NCI-H2081 treated with DMSO at 0.1 percent for 48 hours (cell line): ENCODE measurements at regions not wholly inside any gene's neighbourhood (a gene's known extent, or its start where the extent isn't known, plus 50 kb on each side); places are given as distances from the start of the nearest gene placed in this dataset.
A peak's percentile ranks its signal among the peaks of the same experiment; 100 is the strongest.

ENCODE experiments used
- DNase-seq: peaks from one replicate; lab custom pipeline; 2025; lab: John Stamatoyannopoulos, UW

DNA sequence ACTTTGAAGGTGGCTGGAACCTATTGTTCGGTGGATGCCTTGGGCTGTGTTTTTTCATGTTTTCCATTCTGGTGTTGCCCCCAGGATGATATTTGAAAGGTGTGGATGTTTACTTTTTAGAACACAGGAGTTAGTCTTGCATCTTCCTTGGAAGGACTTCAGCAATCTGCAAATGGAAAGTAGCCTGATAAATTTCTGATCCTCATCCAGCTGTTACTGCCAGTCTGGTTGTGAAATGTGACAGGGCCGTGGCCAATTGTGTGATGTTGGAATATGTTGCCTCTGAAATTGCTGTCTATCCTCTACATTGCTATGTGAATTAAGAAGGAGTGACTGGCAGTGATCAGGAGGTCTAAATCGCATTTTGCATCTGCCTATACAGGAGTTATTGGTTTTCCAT is 382.5 kb upstream of the C2CD4B start:
- DNase-seq, result no peak

DNA sequence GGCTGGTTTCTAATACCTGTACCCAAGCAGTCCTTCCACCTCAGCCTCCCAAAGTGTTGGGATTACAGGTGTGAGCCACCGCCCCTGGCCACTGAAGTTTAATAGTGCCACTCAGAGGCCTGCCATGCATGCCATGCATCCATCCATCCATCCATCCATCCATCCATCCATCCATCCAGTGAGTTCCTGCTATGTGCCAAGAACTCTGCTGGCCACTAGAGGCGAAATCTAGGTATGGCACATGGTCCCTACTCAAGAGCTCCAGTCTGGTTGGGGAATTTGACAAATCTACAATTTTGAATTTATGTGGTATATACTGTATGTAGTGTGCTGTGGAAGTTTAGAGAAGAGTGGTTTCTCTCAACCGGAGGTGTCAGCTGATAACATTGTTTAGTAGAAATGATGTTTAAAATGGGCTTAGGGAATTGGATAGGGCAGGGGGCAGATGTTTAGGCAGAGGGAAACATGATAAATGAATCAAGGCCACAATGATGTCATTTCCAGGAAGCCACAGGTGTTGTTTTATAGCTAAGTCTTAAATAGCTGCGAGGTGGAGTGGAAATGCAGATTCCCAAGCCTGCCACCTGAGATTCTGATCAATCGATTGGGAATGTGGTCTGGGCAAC is 384.4 kb upstream of the C2CD4B start:
- no peak for DNase-seq

DNA sequence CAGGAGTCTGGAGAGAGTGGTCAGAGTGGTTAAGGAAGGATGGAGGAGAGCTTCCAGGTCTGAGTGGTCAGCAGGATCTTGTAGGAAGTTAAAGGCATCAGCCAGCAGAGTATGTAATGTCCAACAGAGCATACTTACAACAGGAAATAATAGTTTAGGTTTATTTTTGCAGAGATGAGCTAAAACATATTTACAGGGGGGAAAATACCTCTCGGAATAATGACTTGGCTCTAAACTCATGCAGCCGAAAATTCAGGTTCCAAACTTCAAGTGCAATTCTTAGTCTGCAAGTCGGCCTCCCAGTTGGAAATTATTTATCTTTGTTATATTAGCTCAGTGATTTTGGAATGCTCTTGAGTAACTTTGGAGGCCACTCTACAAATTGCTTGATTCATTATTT is 385.0 kb upstream of the C2CD4B start:
- DNase-seq, result no peak

DNA sequence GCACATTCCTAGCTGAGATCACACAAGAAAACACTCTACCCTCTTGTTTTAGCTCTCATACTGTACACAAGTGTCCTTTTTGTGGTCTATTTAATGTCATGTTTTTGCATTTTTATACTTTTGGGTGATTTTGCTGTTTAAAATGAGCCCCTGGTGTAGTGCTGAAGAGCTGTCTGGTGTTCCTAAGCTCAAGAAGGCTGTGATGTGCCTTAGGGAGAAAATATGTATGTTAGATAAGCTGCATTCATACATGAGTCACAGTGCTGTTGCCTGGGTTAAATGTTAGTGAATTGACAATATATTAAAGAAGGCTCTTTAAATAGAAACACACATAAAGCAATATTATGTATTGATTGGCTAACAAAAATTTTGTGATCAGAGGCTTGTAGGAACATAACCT is 387.4 kb upstream of the C2CD4B start:
- no peak for DNase-seq

DNA sequence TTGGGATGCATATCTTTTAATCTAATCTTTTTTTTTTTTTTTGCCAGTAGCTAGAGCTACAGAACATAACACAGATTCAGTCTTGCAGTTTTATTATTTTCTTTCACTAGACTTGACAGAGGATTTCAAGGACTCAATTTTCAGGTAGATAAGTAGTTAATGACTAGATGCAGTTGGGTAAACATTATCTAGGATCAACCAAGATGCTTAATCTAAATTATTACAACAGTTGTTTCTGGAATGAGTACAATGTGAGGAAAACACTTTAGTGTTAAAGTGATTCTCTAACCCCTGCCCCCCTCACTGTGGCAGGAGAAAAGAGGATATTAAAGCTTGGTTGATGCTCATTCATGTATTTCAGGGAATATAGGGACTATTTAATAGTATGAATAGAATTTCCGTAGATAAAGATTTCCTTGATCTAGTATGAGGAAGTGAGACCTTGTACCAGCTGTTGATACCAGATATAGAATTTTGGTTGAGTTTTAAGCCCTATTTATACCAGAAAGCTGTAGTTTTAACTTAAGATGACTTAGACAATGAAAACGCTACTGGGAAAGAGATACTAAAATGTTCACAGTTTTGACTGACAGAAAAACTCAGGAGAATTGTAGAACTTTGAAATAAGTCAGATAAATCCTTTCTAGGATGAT is 389.0 kb upstream of the C2CD4B start:
- no peak for DNase-seq

DNA sequence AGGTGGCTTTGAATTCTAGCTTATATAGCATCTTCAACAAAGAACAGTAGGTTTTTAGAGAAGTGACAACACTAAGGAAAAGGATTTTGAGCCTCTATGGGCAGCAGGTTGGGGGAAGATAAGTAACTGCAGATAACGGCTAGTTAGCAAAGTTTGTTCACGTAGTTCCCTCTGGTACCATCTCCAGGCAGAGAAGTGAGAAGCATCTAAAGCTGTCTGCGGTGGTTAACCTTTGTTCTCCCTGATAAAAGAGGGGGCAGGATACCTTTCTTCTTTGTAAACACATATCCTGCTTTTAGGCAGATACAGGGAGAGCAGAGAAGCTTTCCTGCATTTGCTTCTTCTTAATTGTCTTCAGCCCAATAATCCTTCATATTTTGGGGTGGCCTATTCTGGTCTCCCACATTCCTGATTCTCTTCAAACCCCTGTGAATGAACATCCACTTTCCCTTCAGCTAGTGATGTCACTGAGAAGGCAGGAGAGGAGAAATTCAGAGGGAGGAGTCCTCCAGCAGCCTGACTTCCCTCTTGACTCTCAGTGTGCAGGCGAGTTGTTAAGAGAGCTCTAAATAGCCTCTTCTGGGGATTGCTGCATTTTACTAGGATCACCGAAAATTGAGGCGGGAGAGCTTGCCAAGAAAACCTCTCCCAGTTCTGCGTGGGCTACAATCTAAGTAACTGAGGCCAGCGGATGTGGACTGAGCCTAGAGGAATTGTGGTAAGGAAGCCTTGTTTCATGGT is 393.7 kb upstream of the C2CD4B start:
- DNase-seq, result no peak

DNA sequence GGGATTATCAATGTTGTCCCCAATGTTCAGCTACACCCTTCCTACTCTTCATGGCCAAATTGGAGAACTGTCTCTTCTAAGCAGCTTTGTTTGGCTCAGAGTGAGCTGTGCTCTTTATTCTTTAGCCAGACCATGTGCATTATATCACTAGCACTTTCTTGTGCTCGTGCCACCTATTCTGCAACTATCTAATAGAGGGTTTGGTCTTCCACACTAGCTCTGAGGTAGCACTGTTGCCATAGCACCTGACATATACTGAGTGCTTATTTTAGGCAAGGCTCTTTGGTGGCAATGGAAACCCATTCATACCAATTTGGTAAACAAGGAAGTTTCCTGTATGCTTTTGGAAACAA is 394.3 kb upstream of the C2CD4B start:
- no peak for DNase-seq

DNA sequence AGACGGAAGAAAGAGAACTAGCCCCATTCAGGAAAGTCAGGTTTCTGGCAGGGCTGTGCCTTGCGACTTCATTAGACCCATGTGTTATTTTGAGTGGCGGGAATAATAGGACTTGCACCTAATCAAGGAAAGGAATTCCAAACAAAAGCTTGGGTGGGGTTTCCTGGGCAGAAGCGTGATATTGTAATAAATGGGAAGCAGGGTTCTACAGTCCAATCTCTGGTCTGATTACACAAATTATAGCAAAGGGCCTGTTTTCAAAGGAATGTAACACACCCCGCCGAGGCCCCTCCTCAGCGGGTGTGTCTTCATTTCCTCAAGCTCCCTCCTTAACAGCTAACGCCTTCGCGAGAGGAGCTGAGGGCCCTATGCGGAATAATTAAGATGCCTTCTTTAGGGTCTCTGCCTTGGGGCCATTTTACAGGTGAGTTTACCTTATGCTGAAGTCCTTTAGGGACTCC is 396.0 kb upstream of the C2CD4B start:
- DNase-seq, result no peak

DNA sequence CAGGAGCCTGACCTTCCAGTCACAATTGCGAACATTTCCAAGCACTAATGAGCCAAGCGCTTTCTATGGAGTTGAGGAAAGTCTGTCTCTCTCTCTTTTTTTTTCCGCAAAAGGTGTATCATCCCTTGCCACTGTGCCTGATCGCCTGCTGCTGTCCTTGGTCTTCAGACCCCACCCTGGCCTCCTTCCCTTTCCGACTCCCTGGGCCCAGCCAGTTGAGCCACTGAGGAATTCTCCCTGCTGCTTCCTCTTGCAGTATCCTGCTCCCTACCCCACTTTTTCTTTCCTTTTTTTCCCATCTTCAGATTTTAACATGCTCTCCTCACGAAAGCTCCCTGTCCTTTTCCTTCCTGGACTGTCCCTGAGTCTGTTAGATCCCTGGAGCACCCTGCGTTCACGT is 396.5 kb upstream of the C2CD4B start:
- DNase-seq, result no peak

DNA sequence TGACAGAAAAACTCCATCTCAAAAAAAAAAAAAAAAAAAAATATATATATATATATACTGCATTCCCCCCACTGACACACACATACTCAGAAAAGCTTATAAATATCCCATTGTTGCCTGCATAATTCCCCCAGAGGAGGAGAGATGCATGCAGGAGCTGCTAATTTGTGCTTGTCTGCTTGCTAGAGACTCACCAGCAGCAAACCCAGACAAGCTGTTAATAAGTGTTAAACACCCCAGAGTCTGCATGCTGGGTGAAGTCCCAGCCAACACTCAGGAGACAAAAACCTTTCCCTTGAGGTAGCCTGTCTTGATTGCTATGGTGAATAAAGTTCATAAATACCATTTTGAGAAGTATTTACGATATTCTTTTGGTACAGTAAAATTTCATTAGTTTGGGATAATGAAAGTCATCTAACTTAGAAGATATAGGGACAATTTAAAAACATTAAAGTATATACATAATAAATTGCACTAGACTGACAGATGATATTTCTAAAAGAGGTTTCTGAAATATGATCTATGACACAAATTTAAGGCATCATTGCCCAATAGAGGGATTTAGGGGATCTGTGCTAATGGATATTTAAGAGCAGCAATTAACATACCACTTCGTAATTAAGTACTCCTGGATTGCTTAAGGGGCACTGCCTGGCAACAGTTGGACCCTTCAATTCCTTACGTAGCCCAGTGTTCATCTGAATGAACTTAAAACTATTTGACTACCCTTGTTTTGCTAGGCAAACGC is 400.0 kb upstream of the C2CD4B start:
- no peak for DNase-seq

DNA sequence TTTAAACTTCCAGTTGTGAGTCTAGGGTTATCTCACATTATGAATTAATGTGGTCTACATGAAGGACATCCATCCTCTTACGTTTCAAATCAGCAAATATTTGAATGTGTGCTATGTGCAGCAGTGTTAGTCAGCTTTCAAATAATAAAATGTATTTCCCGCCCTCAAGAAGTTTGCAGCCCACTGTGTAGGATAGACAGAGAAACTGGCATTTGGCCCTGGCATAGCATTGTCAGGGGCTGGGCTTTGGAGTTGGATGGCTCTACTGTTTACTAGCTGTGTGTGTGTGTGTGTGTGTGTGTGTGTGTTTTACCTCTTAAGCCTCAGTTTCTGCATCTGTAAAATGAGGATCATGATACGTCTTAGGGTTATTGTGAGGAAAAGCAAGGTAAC is 400.5 kb upstream of the C2CD4B start:
- DNase-seq, result no peak

DNA sequence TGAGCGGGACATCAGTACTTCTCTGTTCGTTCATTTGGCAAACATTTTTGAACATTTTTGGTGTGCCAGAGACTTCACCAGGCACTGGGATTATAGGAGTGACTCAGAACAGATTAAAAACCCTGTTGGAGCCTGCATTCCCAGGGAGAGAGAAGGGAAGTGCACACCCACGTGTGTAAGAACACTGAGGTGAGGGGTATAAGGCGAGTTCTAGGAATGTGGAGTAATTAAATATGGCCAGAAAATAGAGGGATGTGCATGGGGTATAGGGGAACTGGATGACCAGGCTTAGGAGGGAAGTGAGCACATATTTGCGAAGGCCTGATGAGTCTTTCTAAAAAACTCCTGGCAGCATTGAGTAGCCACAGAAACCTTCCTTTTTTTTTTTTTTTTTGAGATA is 401.2 kb upstream of the C2CD4B start:
- DNase-seq, result no peak

DNA sequence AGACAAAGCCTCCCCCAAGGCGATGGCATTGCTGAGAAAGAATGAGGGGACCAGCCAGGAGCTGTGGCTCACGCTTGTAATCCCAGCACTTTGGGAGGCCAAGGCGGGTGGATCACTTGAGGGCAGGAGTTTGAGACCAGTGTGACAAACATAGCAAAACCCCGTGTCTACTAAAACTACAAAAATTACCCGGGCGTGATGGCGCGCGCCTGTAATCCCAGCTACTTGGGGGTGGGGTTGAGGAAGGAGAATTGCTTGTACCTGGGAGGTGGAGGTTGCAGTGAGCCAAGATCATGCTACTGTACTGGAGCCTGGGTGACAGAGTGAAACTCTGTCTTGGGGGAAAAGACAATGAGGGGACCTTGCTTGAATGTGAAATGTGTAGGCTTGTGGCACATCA is 402.4 kb upstream of the C2CD4B start:
- no peak for DNase-seq

DNA sequence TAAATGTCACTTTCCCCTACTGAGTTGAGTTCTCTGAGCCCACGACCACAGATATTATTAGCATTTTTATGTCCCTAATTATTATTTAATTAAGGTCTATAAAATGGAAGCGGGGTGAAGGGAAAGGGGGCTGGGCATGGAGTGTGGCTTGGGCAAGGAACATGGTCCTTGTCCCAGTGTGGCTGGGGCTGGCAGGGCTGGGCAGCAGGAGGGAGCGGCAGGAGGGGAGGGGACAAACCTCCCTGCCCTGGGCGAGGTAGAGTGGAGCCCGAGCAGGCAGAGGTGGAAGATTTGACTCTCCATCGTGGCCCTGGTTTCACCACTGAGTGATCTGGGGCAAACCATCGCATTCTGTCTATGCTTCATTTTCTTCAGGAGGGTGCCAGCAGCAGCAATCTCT is 402.9 kb upstream of the C2CD4B start:
- no peak for DNase-seq

DNA sequence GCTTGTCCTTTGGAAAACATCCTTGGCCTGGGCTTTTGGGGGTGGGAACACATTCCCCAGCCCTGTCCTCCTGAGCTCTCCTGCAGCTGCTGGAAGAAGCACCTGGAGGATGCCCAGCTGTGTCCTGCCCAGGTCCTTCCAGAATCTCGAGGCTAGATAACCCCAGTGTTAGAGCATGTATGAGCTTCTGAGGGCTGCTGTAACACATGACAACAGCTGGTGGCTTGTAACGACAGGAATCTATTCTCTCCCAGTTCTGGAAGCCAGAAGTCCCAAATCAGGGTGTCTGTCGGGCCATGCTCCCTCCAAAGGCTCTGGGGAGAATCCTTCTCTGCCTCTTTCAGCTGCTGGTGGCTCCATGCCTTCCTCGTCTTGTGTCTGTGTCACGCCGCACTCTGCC is 403.6 kb upstream of the C2CD4B start:
- no peak for DNase-seq

DNA sequence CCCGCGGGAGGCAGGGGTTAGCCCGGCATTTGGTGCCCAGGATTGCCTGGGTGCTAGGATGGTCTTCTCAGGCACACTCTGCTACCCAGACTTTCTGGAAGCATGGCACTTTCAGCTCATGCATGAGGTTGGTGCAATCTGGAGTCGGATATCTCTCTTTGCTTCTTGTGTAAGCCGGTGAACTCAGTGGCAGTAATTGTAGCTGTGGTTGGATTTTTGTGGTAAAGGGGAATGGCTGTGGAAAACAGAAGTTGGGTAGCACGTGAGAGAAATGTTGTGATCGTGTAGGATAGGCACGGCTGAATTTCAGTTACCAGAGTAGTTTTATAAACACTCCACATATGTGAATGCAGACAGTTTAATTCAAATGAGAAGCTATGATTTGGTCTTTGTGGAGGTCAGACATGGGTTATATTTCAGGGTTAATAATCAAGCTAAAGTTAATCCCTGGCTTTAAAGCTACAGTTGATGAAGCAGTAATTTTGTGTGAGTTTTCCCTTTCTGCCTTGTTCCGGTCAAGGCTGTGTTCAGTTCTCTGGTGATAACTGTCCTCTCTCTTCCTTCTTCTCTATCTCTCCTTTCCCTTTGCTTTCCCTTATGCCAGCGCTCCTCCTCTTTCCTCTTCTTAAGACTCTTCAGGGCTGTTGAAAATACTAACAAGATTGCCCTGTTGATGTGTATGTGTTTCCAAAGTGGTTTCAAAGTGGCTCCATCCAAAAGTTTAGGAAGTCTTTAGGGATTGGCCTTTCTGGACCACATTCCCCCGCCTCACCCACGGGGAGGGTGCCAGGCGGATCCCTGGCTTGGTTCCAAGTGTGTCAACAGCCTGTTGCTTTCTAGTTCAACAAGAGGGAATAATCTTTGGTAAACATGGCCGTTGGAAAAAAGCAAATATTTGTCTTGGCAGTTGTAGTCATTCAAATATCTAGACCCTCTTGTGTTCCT is 404.6 kb upstream of the C2CD4B start:
- DNase-seq, result peak; percentile 69

DNA sequence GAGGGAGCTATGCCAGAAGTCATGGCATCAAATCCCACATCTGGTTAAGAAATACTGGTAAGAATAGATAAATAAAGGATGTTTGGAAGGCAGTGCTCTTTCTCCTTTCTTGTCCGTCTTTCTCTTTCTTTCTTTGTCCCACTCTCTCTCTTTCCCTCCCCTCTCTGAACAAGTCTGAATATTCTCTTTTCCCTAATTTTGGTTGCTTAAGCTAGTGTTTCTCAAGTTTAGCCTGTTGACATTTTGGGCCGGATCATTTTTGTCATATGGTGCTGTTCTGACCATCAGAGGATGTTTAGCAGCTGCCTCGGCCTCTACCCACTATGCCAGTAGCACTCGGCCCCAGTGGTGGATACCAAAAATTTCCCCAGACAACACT is 405.3 kb upstream of the C2CD4B start:
- no peak for DNase-seq

DNA sequence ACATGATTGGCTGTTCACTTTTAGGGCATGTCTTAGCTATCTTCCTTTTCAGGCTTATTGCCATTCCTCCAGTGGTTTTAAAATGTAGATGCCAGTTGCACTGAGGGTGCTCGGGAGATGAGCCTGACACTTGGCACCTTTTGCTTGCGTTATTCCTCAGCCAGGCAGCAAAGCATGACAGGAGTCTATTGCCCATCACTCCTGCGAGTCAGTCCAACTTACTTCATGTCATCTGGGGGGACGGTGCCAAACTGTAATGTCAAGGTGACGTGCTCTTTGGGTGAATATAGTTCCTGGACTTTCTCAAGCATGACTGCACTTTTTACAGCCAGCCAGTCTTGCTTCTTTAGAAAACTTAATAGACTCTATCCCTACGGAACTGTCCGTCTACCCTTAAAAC is 406.0 kb upstream of the C2CD4B start:
- DNase-seq, result no peak

DNA sequence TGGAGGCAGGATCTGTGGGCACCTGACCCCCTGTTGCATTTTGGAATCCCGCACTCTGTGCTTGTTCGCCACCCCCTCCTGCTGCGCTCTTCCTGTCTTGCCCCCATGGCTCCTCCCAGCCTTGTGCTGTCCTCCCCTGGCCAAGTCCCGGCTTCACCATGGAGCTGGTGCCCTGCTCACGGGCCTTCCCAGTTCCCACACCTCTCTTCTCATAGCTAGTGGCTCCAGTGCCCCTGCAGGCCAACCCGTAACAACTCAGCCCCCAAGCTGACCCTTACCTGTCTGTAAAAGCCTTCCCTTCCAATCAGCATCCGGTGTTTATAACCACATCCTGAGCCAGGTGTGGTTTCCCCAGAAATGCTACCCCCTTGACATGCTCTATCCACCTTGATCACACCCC is 407.7 kb upstream of the C2CD4B start:
- no peak for DNase-seq

DNA sequence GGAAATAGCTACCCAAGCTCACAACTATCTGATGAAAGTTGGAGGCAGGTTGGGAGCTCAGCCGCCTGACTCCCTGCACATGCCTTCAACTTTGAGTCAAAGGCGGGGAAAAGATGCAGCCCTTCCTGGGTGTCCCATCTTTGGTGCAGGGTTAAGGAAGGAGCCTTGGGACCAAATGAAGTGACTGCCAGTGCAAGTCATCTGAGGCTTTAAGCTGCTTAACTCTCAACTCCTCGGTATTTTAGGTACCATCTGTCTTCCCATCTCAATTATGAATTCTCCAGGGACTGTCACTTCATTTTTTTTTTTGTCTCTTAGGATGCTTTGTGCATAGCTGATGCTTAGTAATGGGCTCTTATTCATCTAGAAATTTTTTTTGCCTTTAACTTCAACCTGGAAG is 408.8 kb upstream of the C2CD4B start:
- no peak for DNase-seq

DNA sequence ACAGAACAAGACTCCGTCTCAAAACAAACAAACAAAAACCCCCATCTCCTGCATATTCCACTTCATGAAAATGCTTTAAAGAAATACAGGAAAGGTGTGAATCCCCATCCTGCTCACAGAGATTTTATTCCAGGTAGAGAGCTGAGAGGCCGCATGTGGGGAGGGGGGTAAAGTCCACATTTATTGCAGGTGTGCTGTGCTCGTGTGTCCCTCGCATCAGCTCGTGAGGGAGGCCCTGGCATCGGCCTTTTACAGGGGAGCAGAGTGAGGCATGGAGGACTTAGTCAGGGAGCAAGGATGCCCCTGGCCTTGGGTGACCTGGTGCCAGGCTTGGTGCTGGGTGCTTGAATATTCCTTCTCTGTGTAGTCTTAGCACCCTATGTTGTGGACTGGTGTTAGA is 413.5 kb upstream of the C2CD4B start:
- no peak for DNase-seq

DNA sequence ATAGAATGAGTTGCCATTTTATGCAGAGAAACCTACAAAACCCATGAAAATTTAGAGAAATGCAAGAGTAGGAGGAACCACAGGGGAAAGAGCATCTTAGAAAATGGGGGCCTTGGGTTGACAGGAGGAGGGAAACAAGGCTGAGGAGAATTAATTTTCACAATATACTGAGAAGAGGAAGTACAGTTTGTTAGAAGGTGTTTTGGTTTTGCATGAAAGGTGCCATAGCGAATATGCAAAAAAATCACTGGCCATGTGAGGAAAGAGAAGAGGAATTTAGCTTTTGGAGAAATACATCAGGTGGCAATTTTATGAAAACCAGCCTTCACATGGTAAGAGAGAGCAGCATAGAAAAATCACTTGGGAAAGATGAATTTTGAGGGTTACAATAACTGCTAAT is 413.9 kb upstream of the C2CD4B start:
- no peak for DNase-seq
